H1 (cell line): ENCODE measurements at regions not wholly inside any gene's neighbourhood (a gene's known extent, or its start where the extent isn't known, plus 50 kb on each side); places are given as distances from the start of the nearest gene placed in this dataset.
A peak's percentile ranks its signal among the peaks of the same experiment; 100 is the strongest.

Experiments used
- CTCF ChIA-PET: fragments of 300-600 bp; sonication (Branson Sonifier 250); formaldehyde crosslinking; loops from one replicate; lab custom pipeline; 2021; ENCODE audit not compliant: partially characterized antibody; lab: Charles Lee
- POLR2A ChIA-PET: fragments of 300-600 bp; sonication (Branson Sonifier 250); formaldehyde crosslinking; loops from one replicate; lab custom pipeline; 2021; ENCODE audit warnings: inconsistent platforms; ENCODE audit not compliant: partially characterized antibody; lab: Charles Lee
- DNase-seq, 2 experiments: peaks; one replicate each; pipeline versions ENCODE4 v3.0.0 to v3.0.0-alpha.2; 2010 to 2022; ENCODE audit warnings: low spot score in 2 of 2, low read depth in 1 of 2, mixed read lengths in 1 of 2
- FAIRE-seq: peaks from 2 replicates; lab custom pipeline; 2011; peaks lifted over from hg19 to GRCh38; lab: Jason Lieb, UNC
- H2AFZ ChIP-seq: 2 replicates; pipeline ENCODE4 v1.8.1; 2012; ENCODE audit warnings: low read length, inconsistent platforms
- H2AK5ac ChIP-seq: 2 replicates; pipeline ENCODE4 v1.6.1; 2013; ENCODE audit warnings: low read depth, low read length
- H2BK120ac ChIP-seq: replicated peaks from 2 replicates; pipeline ENCODE3; 2013; ENCODE audit warnings: low read depth, low read length, inconsistent platforms
- H2BK12ac ChIP-seq: 2 replicates; pipeline ENCODE4 v1.6.1; 2013; ENCODE audit warnings: low read depth, low read length
- H2BK15ac ChIP-seq: 2 replicates; pipeline ENCODE4 v1.6.1; 2013; ENCODE audit warnings: low read length
- H2BK20ac ChIP-seq: 2 replicates; pipeline ENCODE4 v1.6.1; 2013; ENCODE audit warnings: low read length
- H2BK5ac ChIP-seq: 2 replicates; pipeline ENCODE4 v1.6.1; 2013; ENCODE audit warnings: low read depth, low read length
- H3K14ac ChIP-seq: 2 replicates; pipeline ENCODE4 v1.6.1; 2013; ENCODE audit warnings: inconsistent platforms; ENCODE audit not compliant: insufficient read length
- H3K18ac ChIP-seq: 2 replicates; pipeline ENCODE4 v1.6.1; 2013; ENCODE audit warnings: low read length; ENCODE audit errors: extremely low read depth
- H3K23ac ChIP-seq: 2 replicates; pipeline ENCODE4 v1.6.1; 2013; ENCODE audit warnings: inconsistent platforms; ENCODE audit not compliant: insufficient read length
- H3K23me2 ChIP-seq: 2 replicates; pipeline ENCODE4 v1.6.1; 2013; ENCODE audit warnings: low read depth, low read length
- H3K27ac ChIP-seq: 2 replicates; pipeline ENCODE4 v1.6.1; 2011; ENCODE audit warnings: low read depth, low read length, inconsistent platforms
- H3K27me3 ChIP-seq, 4 experiments: replicated peaks in 1 of 4; 1 replicate in 1 of 4; 2 replicates in 3 of 4; pipeline versions ENCODE4 v1.6.1 to v1.8.1; 2011 to 2013; ENCODE audit warnings: low read length in 3 of 4, mild to moderate bottlenecking in 3 of 4, inconsistent platforms in 2 of 4, mixed read lengths in 2 of 4, moderate library complexity in 1 of 4; ENCODE audit not compliant: control insufficient read depth in 3 of 4, insufficient read depth in 3 of 4; ENCODE audit errors: extremely low read depth in 1 of 4
- H3K36me3 ChIP-seq, 4 experiments: 2 replicates each; pipeline versions ENCODE4 v1.6.1 to v1.8.1; 2011 to 2013; ENCODE audit warnings: mild to moderate bottlenecking in 4 of 4, low read length in 3 of 4, moderate library complexity in 2 of 4, control low read depth in 1 of 4, inconsistent platforms in 1 of 4; ENCODE audit not compliant: insufficient read depth in 4 of 4, control insufficient read depth in 2 of 4
- H3K4ac ChIP-seq: replicated peaks from 2 replicates; pipeline ENCODE3; 2013; ENCODE audit warnings: low read length, low read depth, mixed read lengths, inconsistent platforms; ENCODE audit not compliant: insufficient read length
- H3K4me1 ChIP-seq, 4 experiments: replicated peaks in 1 of 4; 1 replicate in 1 of 4; 2 replicates in 3 of 4; pipeline versions ENCODE4 v1.6.1 to v1.8.1; 2011 to 2013; ENCODE audit warnings: low read length in 3 of 4, inconsistent platforms in 2 of 4, mixed read lengths in 1 of 4; ENCODE audit not compliant: insufficient read depth in 4 of 4, control insufficient read depth in 3 of 4
- H3K4me2 ChIP-seq, 2 experiments: 2 replicates each; pipeline versions ENCODE4 v1.6.1 to v1.8.1; 2011 to 2013; ENCODE audit warnings: low read depth in 2 of 2, low read length in 2 of 2, control low read depth in 1 of 2, inconsistent platforms in 1 of 2, mild to moderate bottlenecking in 1 of 2; ENCODE audit not compliant: insufficient read depth in 1 of 2
- H3K4me3 ChIP-seq, 4 experiments: fragments of 200-600, 300-600 bp in 1 of 4; sonication (generic), shearing (Covaris generic), sonication (Bioruptor Twin) in 1 of 4; 2 replicates each; pipeline versions ENCODE4 v1.5.1 to v1.8.1; 2011 to 2016; ENCODE audit warnings: low read length in 4 of 4, low read depth in 3 of 4, control low read depth in 2 of 4, inconsistent platforms in 2 of 4, mild to moderate bottlenecking in 2 of 4, mixed read lengths in 1 of 4, moderate library complexity in 1 of 4; ENCODE audit not compliant: insufficient read depth in 2 of 4; ENCODE audit errors: extremely low read depth in 1 of 4
- H3K56ac ChIP-seq: replicated peaks from 2 replicates; pipeline ENCODE3; 2013; ENCODE audit warnings: low read depth, mild to moderate bottlenecking, mixed read lengths, low read length, inconsistent platforms; ENCODE audit not compliant: insufficient read length
- H3K79me1 ChIP-seq: 2 replicates; pipeline ENCODE4 v1.6.1; 2013; ENCODE audit warnings: low read depth, low read length, control low read depth
- H3K79me2 ChIP-seq, 2 experiments: 2 replicates each; pipeline versions ENCODE4 v1.6.1 to v1.8.1; 2012 to 2013; ENCODE audit warnings: low read length in 2 of 2, mild to moderate bottlenecking in 2 of 2, inconsistent platforms in 1 of 2; ENCODE audit not compliant: insufficient read depth in 2 of 2, control insufficient read depth in 1 of 2
- H3K9ac ChIP-seq, 4 experiments: replicated peaks in 1 of 4; 1 replicate in 1 of 4; 2 replicates in 3 of 4; pipeline versions ENCODE4 v1.6.1 to v1.8.1; 2011 to 2013; ENCODE audit warnings: low read depth in 3 of 4, low read length in 3 of 4, control low read depth in 2 of 4, mild to moderate bottlenecking in 2 of 4, moderate library complexity in 2 of 4, inconsistent platforms in 1 of 4; ENCODE audit errors: extremely low read depth in 1 of 4
- H3K9me3 ChIP-seq, 2 experiments: 2 replicates each; pipeline versions ENCODE4 v1.6.1 to v1.8.1; 2012 to 2013; ENCODE audit warnings: mild to moderate bottlenecking in 2 of 2, moderate library complexity in 2 of 2, control low read depth in 1 of 2, inconsistent platforms in 1 of 2, low read depth in 1 of 2, low read length in 1 of 2, mixed read lengths in 1 of 2; ENCODE audit not compliant: insufficient read depth in 2 of 2
- H4K20me1 ChIP-seq, 2 experiments: replicated peaks in 1 of 2; 2 replicates each; pipeline versions ENCODE3 to v1.8.1; 2011 to 2013; ENCODE audit warnings: inconsistent platforms in 2 of 2, low read length in 2 of 2, mild to moderate bottlenecking in 1 of 2; ENCODE audit not compliant: insufficient read depth in 2 of 2, control insufficient read depth in 1 of 2
- H4K5ac ChIP-seq: 2 replicates; pipeline ENCODE4 v1.6.1; 2013; ENCODE audit warnings: low read length, low read depth, mixed read lengths, inconsistent platforms; ENCODE audit not compliant: insufficient read length
- H4K8ac ChIP-seq: 2 replicates; pipeline ENCODE4 v1.8.0; 2013; ENCODE audit warnings: mild to moderate bottlenecking, moderate library complexity, low read length, inconsistent platforms; ENCODE audit not compliant: insufficient read depth; ENCODE audit errors: extremely low read depth
- H4K91ac ChIP-seq: replicated peaks from 2 replicates; pipeline ENCODE3; 2013; ENCODE audit warnings: low read length, mixed read lengths, inconsistent platforms; ENCODE audit not compliant: insufficient read length
- CTBP2 ChIP-seq: IDR thresholded peaks from 2 replicates; pipeline ENCODE4 v1.7.0; 2011; ENCODE audit warnings: borderline replicate concordance, mild to moderate bottlenecking, moderate library complexity, mixed read lengths, low read length; ENCODE audit not compliant: insufficient read depth, insufficient read length
- PHF8 ChIP-seq: fragments of 200-600 bp; sonication (generic); conservative IDR thresholded peaks from 2 replicates; pipeline ENCODE4 v1.7.1; 2012; ENCODE audit warnings: low read depth, mild to moderate bottlenecking, inconsistent platforms, low read length, moderate library complexity
- POLR2AphosphoS5 ChIP-seq: IDR thresholded peaks from 2 replicates; pipeline ENCODE4 v1.6.1; 2011; ENCODE audit warnings: low read depth, low read length
- RBBP5 ChIP-seq: IDR thresholded peaks from 2 replicates; pipeline ENCODE4 v1.7.1; 2012; ENCODE audit warnings: low read depth, mild to moderate bottlenecking, inconsistent platforms, low read length, moderate library complexity, borderline replicate concordance
- RFX5 ChIP-seq: IDR thresholded peaks from 2 replicates; pipeline ENCODE4 v1.6.1; 2011; ENCODE audit warnings: low read depth, low read length, improper control_type of control experiment, borderline replicate concordance
- RNF2 ChIP-seq: fragments of 200-900, 300-1000 bp; sonication (generic); IDR thresholded peaks from 2 replicates; pipeline ENCODE4 v1.7.1; 2016; ENCODE audit warnings: borderline replicate concordance, low read depth, mild to moderate bottlenecking, antibody characterized with exemption, low read length; ENCODE audit not compliant: poor library complexity, severe bottlenecking; ENCODE audit errors: missing control alignments
- SAP30 ChIP-seq: fragments of 300-600 bp; sonication (generic); IDR thresholded peaks from 2 replicates; pipeline ENCODE4 v1.7.1; 2012; ENCODE audit warnings: low read length, moderate library complexity, mild to moderate bottlenecking, inconsistent platforms; ENCODE audit not compliant: insufficient read depth, insufficient replicate concordance
- SIX5 ChIP-seq: IDR thresholded peaks from 2 replicates; pipeline ENCODE4 v1.6.1; 2011; ENCODE audit warnings: mild to moderate bottlenecking, low read depth, low read length
- TAF1 ChIP-seq: IDR thresholded peaks from 2 replicates; pipeline ENCODE4 v1.6.1; 2011; ENCODE audit warnings: mild to moderate bottlenecking, low read depth, low read length
- TBP ChIP-seq: IDR thresholded peaks from 2 replicates; pipeline ENCODE4 v1.6.1; 2011; ENCODE audit warnings: low read depth, low read length, improper control_type of control experiment
- WGBS, 2 experiments: shearing (Covaris generic) in 1 of 2; methylation state at CpG; one replicate each; pipeline versions ENCODE4 v1.1.6 to v1.1.7; 2013 to 2015; ENCODE audit warnings: low lambda C conversion rate in 2 of 2, mixed read lengths in 2 of 2, inconsistent platforms in 1 of 2, low coverage in 1 of 2, missing lambda C conversion rate in 1 of 2; ENCODE audit not compliant: insufficient replicate concordance in 2 of 2, insufficient coverage in 1 of 2, insufficient read length in 1 of 2; ENCODE audit errors: extremely low coverage in 1 of 2, missing lambda C conversion rate in 1 of 2; 5-methylcytosine and 5-hydroxymethylcytosine counted together

DNA sequence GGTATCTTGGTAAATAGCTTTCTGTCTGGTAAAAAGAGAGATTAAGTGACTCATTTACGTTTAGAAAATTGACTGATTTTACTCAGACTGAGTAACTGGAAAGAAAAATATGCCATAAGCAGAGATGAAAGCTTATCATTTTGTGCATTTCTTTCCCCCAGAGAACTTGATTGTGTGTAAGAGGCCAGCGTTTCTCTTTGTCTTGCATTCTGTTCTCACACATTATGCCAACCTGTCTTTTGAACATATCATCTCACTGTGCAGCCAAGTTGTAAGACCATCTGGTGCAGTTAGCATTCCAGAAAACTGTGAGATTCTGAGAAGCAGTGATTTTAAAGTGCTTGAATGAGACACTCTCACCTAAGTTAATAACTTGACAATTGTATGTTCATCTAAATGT lies 651.3 kb downstream of the TECRL start:
- no peaks in the 10 kb centered on the region for H3K36me3 ChIP-seq
- H3K9me3 ChIP-seq = no peaks in the 10 kb centered on the region
- no peak for TF ChIP-seq PHF8
- TF ChIP-seq RNF2 = no peak
- no peak for TF ChIP-seq TBP
- TF ChIP-seq SAP30 = no peak
- no peak for TF ChIP-seq CTBP2
- TF ChIP-seq RBBP5 = no peak
- no peak for TF ChIP-seq TAF1
- TF ChIP-seq POLR2AphosphoS5 = no peak
- no peak for TF ChIP-seq RFX5
- TF ChIP-seq SIX5 = no peak
- H2BK20ac ChIP-seq = no peak overlapping the region
- no peaks in the 10 kb centered on the region for H3K79me2 ChIP-seq
- no peak overlapping the region for H2BK12ac ChIP-seq
- H4K20me1 ChIP-seq = no peaks in the 10 kb centered on the region
- H3K56ac ChIP-seq = no peak overlapping the region
- POLR2A ChIA-PET = no interaction called here
- no peak overlapping the region for H4K91ac ChIP-seq
- FAIRE-seq = no peak
- H4K8ac ChIP-seq = no peak overlapping the region
- H3K79me1 ChIP-seq = no peaks in the 10 kb centered on the region
- H4K5ac ChIP-seq = no peak overlapping the region
- no peak overlapping the region for H3K9ac ChIP-seq
- no peak overlapping the region for H3K23ac ChIP-seq
- no peak overlapping the region for H2BK5ac ChIP-seq
- WGBS, 2 experiments = 88% methylated on average over 2 of the region's 2 CpGs; no CpG with 5 or more reads in 1 of the 2 experiments
- no peak overlapping the region for H3K4me3 ChIP-seq
- CTCF ChIA-PET = interaction anchor here (0.6 kb wide), 1 partner anchor 28 kb away, joined by 4 read pairs; no protein-coding TSS in a partner anchor
- H3K14ac ChIP-seq = no peak overlapping the region
- H3K4me2 ChIP-seq = no peak overlapping the region
- H2BK15ac ChIP-seq = no peak overlapping the region
- no peak overlapping the region for H3K18ac ChIP-seq
- no peak overlapping the region for H3K27ac ChIP-seq
- no peaks in the 10 kb centered on the region for H3K4me1 ChIP-seq
- H2BK120ac ChIP-seq = no peak overlapping the region
- H3K27me3 ChIP-seq = no peaks in the 10 kb centered on the region
- peak overlapping the region; percentile 81 for H2AFZ ChIP-seq
- DNase-seq = no peak
- H2AK5ac ChIP-seq = no peak overlapping the region
- H3K23me2 ChIP-seq = no peaks in the 10 kb centered on the region
- H3K4ac ChIP-seq = no peak overlapping the region
